22Rv1 (cell line): ENCODE measurements at regions not wholly inside any gene's neighbourhood (a gene's known extent, or its start where the extent isn't known, plus 50 kb on each side); places are given as distances from the start of the nearest gene placed in this dataset.

Source experiments
- H3K27ac ChIP-seq: fragments of 450-650 bp; 2 replicates; pipeline ENCODE4 v1.5.1; 2017
- CTCF ChIP-seq: fragments of 450-650 bp; IDR thresholded peaks from 2 replicates; pipeline ENCODE4 v1.5.1; 2017; ENCODE audit warnings: mild to moderate bottlenecking
- ZFX ChIP-seq: fragments of 450-650 bp; IDR thresholded peaks from 2 replicates; pipeline ENCODE4 v1.6.1; 2017; ENCODE audit warnings: antibody characterized with exemption, borderline replicate concordance

- TF ChIP-seq ZFX (no peak), CTCF (no peak)
- H3K27ac ChIP-seq, result no peak overlapping the region
Measured at GRCh38 chr2:136219341-136219740, 101.4 kb upstream of the CXCR4 start.

DNA sequence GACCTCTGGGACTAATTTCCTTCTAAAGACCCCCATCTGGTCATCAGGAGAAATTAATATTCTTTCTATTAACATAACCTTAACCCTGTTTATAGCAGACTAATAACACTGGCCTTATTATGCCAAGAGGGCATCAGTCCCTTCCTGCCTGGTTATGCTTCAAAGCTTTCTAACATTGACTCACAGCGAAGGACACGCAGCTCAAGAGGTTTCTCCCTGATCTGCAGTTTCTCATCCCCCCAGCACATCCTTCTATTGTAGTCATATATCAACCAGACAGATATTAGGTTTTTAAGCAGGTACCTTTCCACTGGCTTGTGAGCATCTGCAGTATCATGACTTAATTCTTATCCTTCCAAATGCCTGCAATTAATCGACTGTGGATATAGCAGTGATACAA, 100.0 kb upstream of the CXCR4 start:
- no peak overlapping the region for H3K27ac ChIP-seq
- TF ChIP-seq CTCF (no peak), ZFX (no peak)

- TF ChIP-seq CTCF (no peak), ZFX (no peak)
Measured at GRCh38 chr2:136215908-136216472, 98.0 kb upstream of the CXCR4 start.

DNA sequence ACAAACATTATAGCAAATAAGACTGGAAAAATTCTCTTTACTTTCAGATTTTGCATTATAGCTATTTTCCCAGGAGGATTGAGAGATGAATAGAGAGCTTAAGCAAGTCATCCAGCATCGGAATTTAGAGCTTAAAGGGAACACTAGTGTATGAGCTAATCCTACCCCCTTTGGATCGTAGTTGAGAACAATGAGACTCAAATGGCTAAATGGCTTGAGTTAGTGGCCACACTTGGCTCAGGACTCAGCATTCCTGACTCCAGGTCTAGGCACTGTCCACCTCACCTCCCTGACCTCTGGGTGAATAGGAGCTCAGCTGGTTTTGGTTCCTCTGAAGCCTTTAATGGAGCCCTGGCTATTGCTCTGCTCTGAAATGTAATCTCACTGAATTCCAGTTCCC, 97.5 kb upstream of the CXCR4 start:
- TF ChIP-seq CTCF (no peak), ZFX (no peak)

More at GRCh38 chr2:136215908-136216472, 98.0 kb upstream of the CXCR4 start:
- H3K27ac ChIP-seq, result no peak overlapping the region

DNA sequence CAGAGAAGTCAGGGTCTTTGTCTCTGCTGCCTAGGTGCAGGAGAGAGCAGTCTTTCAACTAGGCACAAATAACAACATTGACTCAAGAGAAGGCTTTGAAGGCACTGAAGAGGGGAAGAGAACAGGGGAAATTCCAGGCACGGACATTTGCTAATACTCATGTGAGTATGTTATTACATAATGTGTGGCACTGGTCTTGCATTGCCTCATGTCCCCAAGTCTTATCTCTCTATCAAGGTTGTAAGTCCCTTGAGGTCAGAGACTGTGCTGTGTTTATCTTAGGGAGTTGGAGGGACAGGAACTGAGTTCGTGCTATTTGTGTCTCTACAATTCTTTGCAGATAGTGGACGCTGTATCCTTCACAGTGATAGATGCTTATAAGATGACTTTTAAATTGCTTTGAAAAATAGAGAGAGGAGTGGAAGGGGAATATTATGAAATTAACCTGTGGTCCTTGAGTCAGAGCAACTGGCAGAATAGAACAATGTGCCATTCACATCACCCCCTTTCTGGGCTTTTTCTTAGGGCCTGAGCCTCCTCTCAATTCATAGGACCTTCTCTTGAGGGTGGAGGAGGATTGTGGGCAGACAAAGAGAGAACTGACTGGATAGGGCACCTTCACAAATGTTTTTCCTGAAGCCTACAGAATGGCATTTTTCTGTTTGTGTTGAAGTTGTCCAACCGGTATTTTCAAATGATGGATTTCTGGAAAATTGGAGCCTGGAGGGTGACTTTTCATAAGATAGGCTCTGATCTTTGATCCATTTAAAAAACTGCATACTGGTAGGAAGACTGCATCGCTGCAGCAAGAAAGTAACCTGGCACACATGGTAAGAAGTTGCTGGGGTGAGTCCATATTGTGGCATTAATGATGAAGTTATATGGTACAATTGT, 96.6 kb upstream of the CXCR4 start:
- no peak for TF ChIP-seq CTCF
- TF ChIP-seq ZFX, result no peak
- H3K27ac ChIP-seq, result no peak overlapping the region

More for the DNA sequence above, 97.5 kb upstream of the CXCR4 start:
- H3K27ac ChIP-seq, result no peak overlapping the region

DNA sequence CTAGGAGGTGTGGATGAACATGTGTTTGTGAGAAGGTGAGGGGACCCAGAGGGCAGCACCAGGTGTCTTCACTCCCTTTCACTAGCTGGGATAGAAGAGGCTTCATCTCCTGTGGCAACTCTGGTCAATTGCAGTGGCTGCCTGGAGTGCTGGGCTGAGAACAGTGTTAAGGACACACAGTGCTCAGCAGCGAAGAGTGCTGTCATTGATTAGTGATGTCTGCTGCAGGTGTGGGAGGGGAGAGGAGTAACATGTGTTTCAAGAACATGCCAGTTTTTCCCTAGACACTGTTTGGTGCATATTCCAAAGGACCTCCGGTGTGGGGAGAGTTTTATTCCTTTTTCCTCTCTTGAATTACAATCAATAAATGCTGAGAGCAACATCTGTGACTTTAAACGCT, 95.9 kb upstream of the CXCR4 start:
- H3K27ac ChIP-seq, result no peak overlapping the region
- TF ChIP-seq ZFX (no peak), CTCF (no peak)
